K562 (cell line): ENCODE measurements at regions not wholly inside any gene's neighbourhood (a gene's known extent, or its start where the extent isn't known, plus 50 kb on each side); places are given as distances from the start of the nearest gene placed in this dataset.

Experiments used
- ATAC-seq: fragments of 200-7000 bp; cut with Tn5 transposase; 3 replicates; pipeline ENCODE4 v1.9.1; 2020; ENCODE audit warnings: moderate library complexity
- BruUV-seq: library from RNA; stranded (reverse); fragments of 400-500 nt; replicated peaks from 2 replicates; lab custom pipeline; 2021; lab: Mats Ljungman, UMichigan
- CTCF ChIA-PET: fragments of 300-600 bp; formaldehyde crosslinking; extraction: SDS; loops from one replicate; lab custom pipeline; 2021; ENCODE audit warnings: low intra/inter-chr PET ratio; lab: Yijun Ruan, JAX
- POLR2A ChIA-PET: fragments of 300-600, 350-650 bp; sonication (Branson Sonifier 250); formaldehyde crosslinking; extraction: SDS; loops from one replicate; lab custom pipeline; 2021; ENCODE audit warnings: antibody characterized with exemption, inconsistent platforms; lab: Yijun Ruan, JAX
- DNase-seq, 4 experiments: peaks; one replicate each; pipeline versions ENCODE4 v3.0.0 to v3.0.0-alpha.2; 2011 to 2018; ENCODE audit warnings: low spot score in 3 of 4, mixed read lengths in 3 of 4; ENCODE audit errors: extremely low read depth in 1 of 4
- FAIRE-seq: peaks from 2 replicates; lab custom pipeline; 2011; peaks lifted over from hg19 to GRCh38; lab: Jason Lieb, UNC
- H2AFZ ChIP-seq: 2 replicates; pipeline ENCODE4 v1.6.0; 2011; ENCODE audit warnings: low read depth, low read length, control low read depth, inconsistent platforms
- H3K27ac ChIP-seq: fragments of 200-600 bp; 3 replicates; pipeline ENCODE4 v1.8.0; 2011; ENCODE audit warnings: low read depth, mild to moderate bottlenecking, control low read depth, inconsistent platforms, low read length, moderate library complexity, mixed read lengths; ENCODE audit errors: extremely low read depth
- H3K27me3 ChIP-seq, 2 experiments: fragments of 300-600 bp in 1 of 2; 2 replicates in 1 of 2; 3 replicates in 1 of 2; pipeline versions ENCODE4 v1.6.0 to v1.8.0; 2011; ENCODE audit warnings: inconsistent platforms in 2 of 2, low read length in 2 of 2, mild to moderate bottlenecking in 1 of 2, mixed read lengths in 1 of 2, moderate library complexity in 1 of 2; ENCODE audit not compliant: control insufficient read depth in 2 of 2, insufficient read depth in 2 of 2
- H3K36me3 ChIP-seq: fragments of 300-600 bp; 3 replicates; pipeline ENCODE4 v1.8.0; 2011; ENCODE audit warnings: mild to moderate bottlenecking, low read length, inconsistent platforms; ENCODE audit not compliant: control insufficient read depth, insufficient read depth
- H3K4me1 ChIP-seq, 2 experiments: fragments of 200-600 bp in 1 of 2; replicated peaks in 1 of 2; 2 replicates in 1 of 2; 3 replicates in 1 of 2; pipeline versions ENCODE4 v1.5.1 to v1.8.0; 2011; ENCODE audit warnings: inconsistent platforms in 2 of 2, low read length in 2 of 2, mild to moderate bottlenecking in 1 of 2, mixed read lengths in 1 of 2, moderate library complexity in 1 of 2; ENCODE audit not compliant: control insufficient read depth in 2 of 2, insufficient read depth in 2 of 2
- H3K4me2 ChIP-seq: 2 replicates; pipeline ENCODE4 v1.6.1; 2011; ENCODE audit warnings: low read length, control low read depth, inconsistent platforms, mixed read lengths; ENCODE audit not compliant: insufficient read depth
- H3K4me3 ChIP-seq: fragments of 200-600 bp; sonication (generic), shearing (Covaris generic); 2 replicates; pipeline ENCODE4 v1.5.1; 2016; ENCODE audit warnings: control low read depth, inconsistent platforms
- H3K79me2 ChIP-seq: fragments of 200-600 bp; 3 replicates; pipeline ENCODE4 v1.8.0; 2011; ENCODE audit warnings: low read length, inconsistent platforms; ENCODE audit not compliant: control insufficient read depth, insufficient read depth
- H3K9ac ChIP-seq, 2 experiments: 2 replicates each; pipeline versions ENCODE4 v1.6.0 to v1.6.1; 2011; ENCODE audit warnings: low read depth in 2 of 2, low read length in 2 of 2, control low read depth in 1 of 2, inconsistent platforms in 1 of 2, mild to moderate bottlenecking in 1 of 2, mixed read lengths in 1 of 2; ENCODE audit not compliant: insufficient read depth in 1 of 2
- H3K9me1 ChIP-seq: one replicate; pipeline ENCODE4 v1.6.0; 2011; ENCODE audit warnings: inconsistent platforms, mild to moderate bottlenecking, low read length, moderate library complexity; ENCODE audit not compliant: control insufficient read depth, insufficient read depth
- H3K9me3 ChIP-seq: replicated peaks from 2 replicates; pipeline ENCODE4 v1.5.1; 2011; ENCODE audit warnings: low read depth, low read length, inconsistent platforms; ENCODE audit not compliant: control insufficient read depth, insufficient read depth
- H4K20me1 ChIP-seq: replicated peaks from 2 replicates; pipeline ENCODE4 v1.6.1; 2011; ENCODE audit warnings: low read length, inconsistent platforms, mixed read lengths; ENCODE audit not compliant: control insufficient read depth, insufficient read depth
- COPS2 ChIP-seq: fragments of 450-650 bp; conservative IDR thresholded peaks from 2 replicates; pipeline ENCODE4 v1.6.1; 2016; ENCODE audit warnings: mild to moderate bottlenecking, moderate library complexity
- GATA2 ChIP-seq: sonication (generic); formaldehyde crosslinking; IDR thresholded peaks from 2 replicates; pipeline ENCODE4 v1.4.0; 2020; ENCODE audit warnings: mild to moderate bottlenecking, missing genetic modification reagents
- IRF2 ChIP-seq: sonication (generic); formaldehyde crosslinking; IDR thresholded peaks from 2 replicates; pipeline ENCODE4 v1.8.1; 2022; ENCODE audit warnings: mild to moderate bottlenecking, missing genetic modification reagents
- NCOR1 ChIP-seq: fragments of 450-650 bp; IDR thresholded peaks from 2 replicates; pipeline ENCODE4 v1.6.1; 2016; ENCODE audit warnings: mild to moderate bottlenecking, moderate library complexity
- NR3C1 ChIP-seq: sonication (generic); formaldehyde crosslinking; IDR thresholded peaks from 2 replicates; pipeline ENCODE4 v1.8.1; 2022; ENCODE audit warnings: missing genetic modification reagents
- TARDBP ChIP-seq: fragments of 450-650 bp; IDR thresholded peaks from 2 replicates; pipeline ENCODE4 v1.6.1; 2016
- TCF7L2 ChIP-seq: fragments of 150-350 bp; IDR thresholded peaks from 2 replicates; pipeline ENCODE4 v1.6.1; 2016; ENCODE audit warnings: low read depth, mild to moderate bottlenecking, low read length, moderate library complexity
- U2AF2 ChIP-seq: fragments of 200-400 bp; formaldehyde crosslinking; optimal IDR thresholded peaks from 2 replicates; pipeline ENCODE3; 2017; ENCODE audit warnings: low read depth, mild to moderate bottlenecking, low read length
- ZFP36 ChIP-seq: fragments of 150-350 bp; IDR thresholded peaks from 2 replicates; pipeline ENCODE4 v1.6.1; 2018; ENCODE audit warnings: low read length, low read depth; ENCODE audit not compliant: partially characterized antibody
- WGBS: fragments of 100-300 bp; shearing (Covaris generic); methylation state at CpG from one replicate; pipeline ENCODE4 v1.1.6; 2016; ENCODE audit warnings: low coverage, mixed read lengths; ENCODE audit not compliant: insufficient coverage; ENCODE audit errors: missing lambda C conversion rate; 5-methylcytosine and 5-hydroxymethylcytosine counted together
- in situ Hi-C: fragments of 300-500 bp; cut with MboI; formaldehyde crosslinking; loops from 4 replicates; pipeline ENCODE4 v1.15.0; 2018; ENCODE audit warnings: inconsistent platforms, mixed read lengths
- intact Hi-C: fragments of 100-400 bp; cut with micrococcal nuclease; formaldehyde crosslinking; loops from 2 replicates; pipeline ENCODE4 v1.14.2; 2022
- TF ChIP-seq, protein P1 (sequence below): fragments of 450-650 bp; formaldehyde crosslinking; conservative IDR thresholded peaks from 2 replicates; pipeline ENCODE4 v1.4.0; 2022; ENCODE audit warnings: mild to moderate bottlenecking, missing genetic modification characterization

DNA sequence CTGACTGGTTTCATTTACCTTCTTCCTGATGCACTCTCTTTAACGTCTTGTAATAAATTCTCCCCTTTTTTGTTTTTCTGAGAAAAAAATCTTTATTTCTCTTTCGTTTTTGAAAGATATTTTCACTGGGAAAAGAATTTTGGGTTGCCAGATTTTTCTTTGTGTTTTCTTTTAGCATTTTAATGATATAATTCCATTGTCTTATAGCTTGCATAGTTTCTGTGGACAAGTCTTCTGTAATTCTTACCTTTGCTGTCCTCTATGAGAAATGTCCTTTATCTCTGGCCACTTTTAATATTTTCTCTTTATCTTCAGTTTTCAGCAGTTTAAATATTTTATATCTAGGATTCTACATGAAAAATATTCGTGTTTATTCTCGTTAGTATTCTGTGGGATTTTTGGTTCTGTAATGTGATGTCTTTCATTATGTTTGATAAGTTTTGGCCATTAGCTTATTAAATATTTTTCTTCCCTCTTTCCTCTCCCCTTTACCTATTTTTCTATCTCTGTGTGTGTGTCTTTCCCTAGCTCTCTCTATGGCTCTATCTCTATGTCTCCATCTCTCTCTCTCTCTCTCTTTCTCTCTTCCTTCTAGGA, 236.5 kb downstream of the C16orf95 start (continued):
- TF ChIP-seq, protein P1, sequence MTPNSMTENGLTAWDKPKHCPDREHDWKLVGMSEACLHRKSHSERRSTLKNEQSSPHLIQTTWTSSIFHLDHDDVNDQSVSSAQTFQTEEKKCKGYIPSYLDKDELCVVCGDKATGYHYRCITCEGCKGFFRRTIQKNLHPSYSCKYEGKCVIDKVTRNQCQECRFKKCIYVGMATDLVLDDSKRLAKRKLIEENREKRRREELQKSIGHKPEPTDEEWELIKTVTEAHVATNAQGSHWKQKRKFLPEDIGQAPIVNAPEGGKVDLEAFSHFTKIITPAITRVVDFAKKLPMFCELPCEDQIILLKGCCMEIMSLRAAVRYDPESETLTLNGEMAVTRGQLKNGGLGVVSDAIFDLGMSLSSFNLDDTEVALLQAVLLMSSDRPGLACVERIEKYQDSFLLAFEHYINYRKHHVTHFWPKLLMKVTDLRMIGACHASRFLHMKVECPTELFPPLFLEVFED (CRISPR knock-in tag): no peak
- TF ChIP-seq COPS2 (no peak), TARDBP (no peak), GATA2 (CRISPR knock-in tag) (no peak), U2AF2 (no peak), NCOR1 (no peak)

DNA sequence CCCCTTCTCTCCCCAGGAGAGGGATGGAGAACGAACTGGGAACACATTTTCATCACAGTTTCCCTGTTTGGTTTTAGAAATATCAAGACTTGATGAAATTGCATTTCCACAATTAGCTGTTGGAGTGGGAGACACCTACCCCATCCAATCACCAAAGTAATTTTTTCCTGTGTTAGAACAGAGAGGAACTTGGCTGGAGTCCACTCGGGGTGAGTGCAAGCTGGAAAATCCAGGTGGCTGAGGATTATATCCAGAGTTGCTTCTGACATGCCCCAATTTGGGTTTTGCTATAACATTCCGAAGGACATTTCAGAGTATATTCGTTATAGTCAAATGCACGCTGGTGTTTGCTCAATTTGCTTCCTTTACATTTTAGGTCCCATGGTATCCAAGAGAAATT, 231.8 kb downstream of the C16orf95 start:
- Histone ChIP-seq H3K27ac (no peak overlapping the region), H3K9ac (no peak overlapping the region), H3K36me3 (no peaks in the 10 kb centered on the region), H3K4me1 (no peaks in the 10 kb centered on the region)
- TF ChIP-seq ZFP36: no peak
- no peak for TF ChIP-seq TCF7L2
- TF ChIP-seq IRF2 (CRISPR knock-in tag): no peak
- TF ChIP-seq NR3C1 (CRISPR knock-in tag): no peak
- TF ChIP-seq, all 486 proteins: peak for 0
- WGBS: 3% methylated on average over 5 of the region's 5 CpGs
- intact Hi-C loops (no loop called here), in situ Hi-C loops (no loop called here)
- FAIRE-seq (no peak), ATAC-seq (no peak), DNase-seq (no peak)
- ChIA-PET POLR2A (interaction anchor here (0.5 to 0.6 kb wide), 2 partner anchors 56 to 160 kb away, joined by 3 read pairs; no protein-coding TSS in a partner anchor), CTCF (no interaction called here)
- no peak overlapping the region for H3K4me3 ChIP-seq
- no TSS peak for BruUV-seq
- H3K9me3 ChIP-seq: peaks cover 3% of the 10 kb centered on the region
- no peaks in the 10 kb centered on the region for H3K79me2 ChIP-seq
- no peaks in the 10 kb centered on the region for H3K27me3 ChIP-seq
- H4K20me1 ChIP-seq: no peaks in the 10 kb centered on the region
- no peak overlapping the region for H2AFZ ChIP-seq
- no peaks in the 10 kb centered on the region for H3K9me1 ChIP-seq
- H3K4me2 ChIP-seq: no peak overlapping the region
